Ecto neural progenitor cell (in vitro differentiated cells): ENCODE measurements at regions not wholly inside any gene's neighbourhood (a gene's known extent, or its start where the extent isn't known, plus 50 kb on each side); places are given as distances from the start of the nearest gene placed in this dataset.

Experiments
- DNase-seq: peaks from one replicate; pipeline ENCODE4 v3.0.0-alpha.2; 2018; ENCODE audit warnings: low spot score

DNA sequence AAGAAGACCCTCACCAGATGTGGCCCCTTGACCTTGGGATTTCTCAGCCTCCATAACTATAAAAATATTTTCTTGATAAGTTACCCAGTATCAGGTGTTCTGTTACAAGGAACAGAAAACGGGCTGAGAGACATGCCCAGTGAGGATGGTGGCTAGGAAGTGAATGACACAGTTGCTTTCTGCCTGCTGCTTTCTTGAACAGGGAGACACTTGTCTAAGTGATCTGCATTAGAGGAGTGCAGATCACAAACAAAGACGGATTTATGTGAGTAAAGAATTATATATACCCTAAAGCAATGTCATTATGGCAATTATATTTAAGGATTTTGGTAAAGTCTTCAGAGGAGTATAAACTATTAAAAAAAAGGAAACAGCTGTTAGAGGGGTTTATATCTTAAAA lies 169.2 kb upstream of the AHR start:
- no peak for DNase-seq

DNA sequence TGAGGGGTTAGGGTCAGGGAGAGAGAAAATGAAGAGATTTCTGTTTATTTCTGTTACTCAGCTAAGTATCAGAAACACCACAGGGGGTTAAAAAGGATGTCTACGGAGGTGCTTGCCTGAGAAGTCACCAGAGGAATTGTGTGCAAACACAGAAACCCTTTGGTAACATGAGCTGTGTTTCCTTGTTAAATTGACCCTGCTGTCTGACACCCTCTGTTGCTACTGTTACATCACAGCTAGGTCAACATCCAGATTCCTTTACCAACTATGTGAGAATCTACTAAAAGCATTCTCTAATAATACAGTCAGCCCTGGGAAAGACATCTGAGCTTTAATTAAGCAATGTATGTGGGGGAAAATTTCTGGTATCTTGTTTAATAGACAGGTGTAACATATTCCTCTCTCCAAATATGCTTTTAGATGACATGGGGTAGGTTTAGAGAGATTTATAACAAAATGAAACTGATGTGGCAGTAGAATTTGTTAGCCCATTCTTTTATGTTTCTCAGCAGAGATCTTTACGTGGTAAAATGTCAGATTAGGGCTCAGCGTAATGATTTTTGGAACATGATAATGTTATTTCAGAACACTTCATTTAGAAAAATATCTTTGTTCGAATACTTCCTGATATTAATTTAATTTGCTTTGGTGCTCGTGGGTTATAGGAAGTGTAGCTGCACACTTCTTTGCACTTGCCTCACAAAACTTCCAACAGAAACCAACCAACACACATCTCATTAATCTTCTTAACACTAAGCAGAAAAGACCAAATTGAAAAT lies 168.0 kb upstream of the AHR start:
- no peak for DNase-seq

DNA sequence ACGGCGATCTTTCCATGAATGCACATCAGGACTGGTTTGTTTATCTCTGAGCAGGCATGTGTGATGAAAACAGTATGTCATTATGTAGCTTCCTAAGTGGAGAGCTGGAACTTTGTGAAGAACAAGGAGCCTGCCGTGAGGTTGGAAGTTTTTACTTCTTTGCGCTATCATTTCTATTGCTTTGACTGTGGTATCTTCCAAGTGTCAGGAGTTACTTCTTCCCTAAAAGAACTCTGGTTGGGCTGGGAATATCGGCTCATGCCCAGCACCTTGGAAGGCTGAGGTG lies 167.4 kb upstream of the AHR start:
- DNase-seq, result no peak

DNA sequence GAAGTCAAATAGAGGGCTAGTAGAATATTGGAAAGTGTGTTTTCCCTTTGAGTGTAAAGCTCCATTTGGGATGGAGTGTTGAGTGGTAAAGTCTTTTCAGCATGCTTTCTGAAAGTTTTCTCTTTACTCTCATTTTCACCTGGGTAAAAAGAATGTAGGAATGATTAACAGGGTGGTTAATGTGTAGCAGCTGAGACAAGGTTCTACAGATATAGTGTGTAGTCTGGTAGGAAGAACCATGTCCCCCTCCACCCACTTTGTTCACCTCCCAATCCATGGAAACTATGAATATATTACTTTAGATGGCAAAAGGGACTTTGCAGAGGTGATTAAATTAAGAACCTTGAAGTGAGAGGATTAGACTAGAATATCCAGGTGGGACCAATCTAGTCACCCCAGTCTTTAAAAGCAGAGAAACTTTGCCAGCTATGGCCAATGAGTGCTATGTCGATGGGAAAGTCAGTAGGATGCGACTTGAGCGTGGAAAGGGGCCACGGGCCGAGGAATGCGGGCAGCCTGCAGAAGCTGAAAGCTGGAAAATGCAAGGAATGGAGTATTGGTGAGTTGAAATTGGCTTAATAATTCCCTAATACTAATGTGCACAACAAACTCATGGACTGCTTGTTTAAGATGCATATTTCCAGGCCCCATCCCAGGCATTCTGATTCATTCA lies 166.3 kb upstream of the AHR start:
- DNase-seq, result no peak

DNA sequence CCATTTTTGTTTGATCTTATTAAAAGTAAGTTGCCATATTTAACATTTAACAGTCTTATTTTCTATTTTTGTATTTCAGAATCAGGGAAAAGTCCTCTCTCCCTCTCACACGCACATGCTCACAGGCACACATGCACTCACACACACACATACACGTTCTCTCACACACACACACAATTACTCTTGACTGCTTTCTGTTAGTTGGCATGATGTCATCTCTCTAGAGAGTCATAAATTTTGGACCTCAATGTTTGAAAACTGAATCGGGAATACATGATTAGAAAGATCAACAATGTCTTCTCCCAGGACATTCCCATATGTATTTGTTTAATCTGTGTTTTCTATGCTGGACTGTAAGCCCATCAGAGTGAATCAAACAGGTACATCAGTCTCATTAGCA lies 165.7 kb upstream of the AHR start:
- DNase-seq, result no peak

DNA sequence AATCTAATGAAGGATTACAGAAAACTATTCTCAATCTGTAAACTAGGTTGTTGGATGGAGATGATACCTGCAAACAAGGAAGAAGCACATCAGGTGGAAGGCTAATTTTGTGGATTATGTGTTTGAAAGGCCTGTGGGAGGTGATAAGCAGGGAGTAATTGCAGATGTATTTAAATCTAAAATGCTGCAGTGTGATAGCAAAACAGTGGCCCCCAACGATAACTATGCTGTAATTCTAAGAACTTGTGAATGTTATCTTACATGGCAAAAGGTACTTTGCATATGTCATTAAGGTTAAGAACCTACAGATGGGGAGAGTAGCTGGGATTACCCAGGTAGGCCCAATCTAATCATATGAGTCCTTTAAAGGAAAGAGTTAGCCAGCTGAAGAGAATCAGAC lies 164.5 kb upstream of the AHR start:
- DNase-seq, result no peak

DNA sequence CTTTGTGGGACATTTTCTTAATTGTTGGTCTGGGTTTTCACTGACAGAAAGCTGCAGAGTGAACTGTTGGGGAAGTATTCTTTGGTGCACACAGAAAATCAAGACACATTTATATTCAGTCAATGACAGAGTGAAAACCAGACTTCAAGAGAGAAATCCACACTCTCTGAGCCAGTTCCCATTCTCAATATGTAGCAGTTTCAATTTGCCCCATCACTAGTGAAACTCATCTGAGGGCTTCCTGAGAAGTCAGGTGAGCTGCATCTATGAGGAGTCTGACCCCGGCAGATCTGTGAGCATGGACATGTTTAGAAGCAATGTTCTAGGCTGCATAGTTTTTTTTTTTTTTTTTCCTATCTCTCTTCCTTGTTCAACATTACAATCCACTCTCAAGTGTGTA lies 163.7 kb upstream of the AHR start:
- DNase-seq, result no peak

DNA sequence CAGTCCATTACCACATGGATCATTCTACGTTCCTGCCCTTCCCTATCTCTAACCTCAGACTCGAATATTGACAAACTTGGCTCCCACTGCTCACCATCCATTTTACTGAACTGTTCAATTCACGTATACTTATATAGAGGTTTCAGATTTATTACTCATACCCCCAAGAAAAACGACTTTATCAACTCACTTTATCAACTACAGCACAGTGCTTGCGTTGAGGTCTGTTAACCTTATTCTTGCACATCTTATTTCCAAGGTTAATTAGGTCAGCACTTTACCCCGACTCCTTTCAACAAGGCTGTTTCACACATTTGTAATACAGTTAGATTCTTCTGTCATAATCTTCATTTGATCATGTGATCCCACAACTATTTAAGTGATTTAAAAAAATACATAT lies 162.3 kb upstream of the AHR start:
- no peak for DNase-seq

DNA sequence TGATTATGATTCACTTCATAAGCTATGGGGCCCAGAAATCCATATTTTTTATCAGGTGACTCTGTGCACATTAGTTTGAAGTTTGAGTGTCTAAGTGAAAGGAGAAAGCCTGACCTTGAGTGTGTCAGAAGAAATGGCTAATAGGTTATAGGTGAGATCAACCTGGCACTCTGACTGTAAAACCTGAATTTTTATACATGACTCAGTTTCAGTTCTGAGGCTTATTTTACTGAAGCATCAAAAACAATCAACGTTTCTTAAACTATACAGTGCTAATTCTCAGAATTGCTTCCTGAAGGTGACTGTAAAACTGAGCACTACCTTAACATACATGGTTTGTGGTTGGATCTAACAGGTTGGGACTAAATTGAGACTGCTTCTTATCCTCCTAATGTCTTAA lies 159.4 kb upstream of the AHR start:
- DNase-seq, result no peak

DNA sequence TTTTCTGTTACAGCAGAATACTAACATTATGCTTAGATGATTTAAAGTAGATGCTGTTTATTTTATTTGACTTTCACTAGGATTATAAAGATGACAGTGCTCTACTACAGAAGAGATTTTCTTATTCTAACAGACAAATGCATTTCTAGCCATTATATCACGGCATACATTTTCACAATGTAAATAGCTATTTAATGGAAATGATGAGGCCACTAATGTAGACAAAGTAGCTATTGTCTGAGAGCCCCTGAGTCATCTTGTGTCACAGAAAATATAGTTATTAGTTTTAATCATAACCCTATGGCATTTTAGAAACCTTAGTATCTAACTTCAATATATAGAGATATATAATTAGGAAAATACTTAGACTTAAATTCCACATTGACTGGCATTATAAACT lies 158.0 kb upstream of the AHR start:
- DNase-seq, result no peak

DNA sequence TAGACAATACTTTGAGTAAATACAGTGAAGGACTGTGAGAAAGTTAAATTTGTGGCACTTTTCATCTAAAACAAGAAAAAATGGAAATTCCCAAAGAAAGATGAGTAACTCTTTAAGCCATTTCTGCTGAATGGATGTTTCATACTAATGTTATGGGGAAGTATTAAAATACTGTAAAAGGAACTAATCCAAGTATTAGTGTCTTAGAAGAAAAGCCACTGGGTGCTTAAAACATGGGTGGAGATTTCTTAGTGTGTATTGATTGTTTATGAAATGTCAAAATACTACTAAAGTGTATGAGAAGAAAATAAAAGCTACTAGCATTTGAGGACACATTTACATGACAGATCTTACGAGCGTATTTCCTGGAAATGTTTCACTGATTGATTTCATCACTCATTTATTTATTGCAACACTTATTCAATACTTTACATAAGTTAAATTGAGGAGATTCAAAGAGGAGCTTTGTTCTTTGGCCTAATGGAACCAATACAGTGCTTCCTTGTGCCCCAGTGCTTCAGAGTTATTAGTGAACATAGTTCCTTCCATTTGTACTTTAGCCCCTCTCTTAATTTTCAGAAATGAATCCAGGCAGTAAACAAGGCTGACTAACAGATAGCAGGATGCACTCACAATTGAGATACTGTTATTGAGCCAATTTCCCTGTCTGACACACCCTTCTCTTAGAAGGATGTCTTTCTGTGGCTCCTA lies 155.5 kb upstream of the AHR start:
- DNase-seq, result no peak

DNA sequence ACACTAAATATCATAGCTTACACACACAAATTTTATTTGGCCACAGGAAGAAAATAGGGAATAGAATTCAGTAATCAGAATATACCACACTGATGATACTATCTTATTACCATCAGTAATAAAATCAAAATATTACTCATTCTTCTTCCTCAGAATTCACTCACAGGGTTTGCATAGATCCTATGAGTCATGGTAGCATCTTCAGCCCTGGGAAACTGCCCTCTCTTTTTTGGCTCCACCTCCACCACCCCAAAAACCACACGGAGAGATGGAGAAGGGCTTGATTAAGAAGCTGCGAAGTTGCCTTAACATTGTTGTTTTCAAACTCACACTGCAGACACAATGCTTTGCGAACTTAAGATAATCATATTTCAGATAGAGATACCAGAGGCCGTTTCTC lies 154.1 kb upstream of the AHR start:
- DNase-seq, result no peak

DNA sequence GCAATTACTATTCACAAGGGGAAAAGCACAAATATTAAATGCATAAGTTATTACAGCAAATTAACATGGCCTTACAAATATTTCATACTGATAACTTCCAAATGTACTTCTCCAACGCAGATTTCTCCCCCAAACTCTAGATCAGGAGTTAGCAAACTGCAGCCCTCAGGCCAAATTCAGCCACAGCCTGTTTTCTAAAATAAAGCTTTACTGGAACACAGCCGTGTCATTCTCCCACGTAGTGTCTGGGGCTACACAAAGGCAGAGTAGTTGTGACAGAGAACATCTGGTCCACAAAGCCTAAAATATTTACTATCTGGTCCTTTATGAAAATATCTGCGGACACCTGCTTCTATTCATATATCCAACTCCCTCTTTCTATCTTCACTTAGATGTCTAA lies 151.8 kb upstream of the AHR start:
- no peak for DNase-seq

DNA sequence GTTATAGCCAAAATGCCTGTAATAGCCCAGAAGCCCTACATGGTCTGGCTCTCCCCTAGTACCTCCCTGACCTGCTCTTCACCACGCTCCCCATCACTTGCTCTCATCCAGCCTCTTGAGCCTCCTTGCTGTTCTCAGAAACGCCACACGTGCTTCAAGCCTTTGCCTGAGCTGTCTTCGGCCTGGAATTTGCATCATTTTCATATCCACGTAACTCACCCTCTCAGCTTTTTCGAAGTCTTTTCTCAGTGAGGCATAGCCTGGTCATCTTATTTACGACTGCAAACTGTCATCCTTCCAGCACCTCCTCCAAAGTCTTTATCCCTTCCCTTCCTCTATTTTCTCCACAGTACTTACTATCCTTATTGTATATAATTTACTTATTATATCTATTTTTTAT lies 151.0 kb upstream of the AHR start:
- DNase-seq, result no peak

DNA sequence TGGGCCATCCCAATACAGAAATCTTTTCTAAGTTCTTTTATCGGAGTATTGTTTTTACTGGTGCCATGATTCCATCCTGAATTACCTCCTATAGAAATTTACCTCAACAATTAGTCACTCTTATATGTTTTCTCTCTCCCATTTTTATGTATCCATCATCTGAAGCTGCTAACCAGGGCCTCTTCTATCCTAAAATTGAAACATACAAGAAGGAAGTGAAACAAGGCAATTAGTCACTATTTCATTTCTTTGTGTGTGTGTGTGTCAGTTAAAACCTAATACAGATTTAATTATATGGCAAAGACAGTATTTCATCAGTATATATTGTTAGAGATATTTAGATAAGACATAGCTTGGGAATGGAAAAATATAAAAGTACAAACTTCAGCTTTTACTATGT lies 148.4 kb upstream of the AHR start:
- DNase-seq, result no peak

DNA sequence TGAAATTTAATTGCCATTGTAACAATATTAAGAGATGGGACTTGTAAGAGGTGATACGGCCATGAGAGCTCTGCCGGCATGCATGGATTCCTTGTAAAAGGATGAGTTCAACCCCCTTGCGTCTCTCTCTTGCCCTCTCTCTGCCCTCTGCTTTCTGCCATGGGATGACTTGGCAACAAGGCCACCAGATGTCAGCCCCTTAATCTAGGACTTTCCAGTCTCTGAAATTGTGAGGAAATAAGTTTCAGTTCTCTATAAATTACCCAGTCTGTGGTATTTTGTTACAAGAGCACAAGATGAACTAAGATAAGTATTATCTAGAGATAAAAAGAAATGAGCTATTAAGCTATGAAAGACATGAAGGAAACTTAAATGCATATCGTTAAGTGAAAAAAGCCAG lies 145.7 kb upstream of the AHR start:
- no peak for DNase-seq

DNA sequence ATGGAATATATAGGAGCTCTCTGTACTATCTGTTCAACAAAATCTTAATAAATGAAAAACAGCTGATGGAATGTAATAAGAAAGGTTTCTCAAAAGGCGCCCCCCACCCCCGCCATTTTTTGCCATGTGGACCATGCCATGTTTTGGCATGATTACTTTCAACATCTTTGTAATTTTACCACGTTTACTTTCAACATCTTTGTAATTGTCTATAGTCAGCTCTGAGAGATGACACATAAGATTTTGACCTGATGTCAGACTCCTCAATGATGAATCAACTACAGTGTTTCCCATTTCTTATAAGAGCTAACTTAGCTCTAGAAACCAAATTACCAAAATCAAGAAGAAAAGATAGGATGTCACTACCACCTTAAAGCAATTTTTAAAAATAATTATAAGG lies 144.9 kb upstream of the AHR start:
- no peak for DNase-seq

DNA sequence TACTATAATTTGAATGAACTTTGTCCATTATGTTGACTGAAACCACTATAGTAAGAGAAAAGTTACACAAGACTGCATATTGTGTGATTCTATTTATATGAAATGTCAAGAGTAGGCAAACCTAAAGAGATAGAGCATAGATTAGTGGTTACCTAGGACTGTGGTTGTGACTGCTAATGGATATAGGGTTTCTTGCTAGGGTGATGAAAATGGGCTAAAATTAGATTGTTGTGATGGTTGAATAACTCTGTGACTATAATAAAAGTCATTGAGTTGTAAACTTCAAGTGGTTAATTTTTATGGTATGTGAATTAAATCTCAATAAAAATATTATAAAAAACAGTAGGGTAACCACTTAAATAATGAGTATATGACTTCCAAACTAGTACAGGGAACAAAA lies 142.9 kb upstream of the AHR start:
- DNase-seq, result no peak

DNA sequence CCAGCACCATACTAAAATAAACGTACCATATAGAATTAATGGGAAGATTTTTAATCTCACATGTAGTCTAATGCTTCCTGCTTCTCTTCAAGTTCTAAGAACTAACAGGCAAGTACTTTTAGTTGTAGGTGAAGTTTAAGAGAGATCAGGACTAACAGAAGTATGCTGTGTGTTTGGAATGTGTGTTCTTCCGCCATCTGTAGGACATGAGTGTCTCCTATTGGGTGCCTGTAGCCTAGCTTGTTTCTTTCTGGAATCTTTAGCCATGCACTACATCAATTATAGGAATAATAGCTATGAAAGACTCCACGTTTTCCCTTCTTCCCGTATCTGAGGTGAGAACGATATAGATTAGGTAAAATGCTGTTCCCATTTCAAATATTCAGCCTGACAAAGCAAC lies 140.2 kb upstream of the AHR start:
- no peak for DNase-seq

DNA sequence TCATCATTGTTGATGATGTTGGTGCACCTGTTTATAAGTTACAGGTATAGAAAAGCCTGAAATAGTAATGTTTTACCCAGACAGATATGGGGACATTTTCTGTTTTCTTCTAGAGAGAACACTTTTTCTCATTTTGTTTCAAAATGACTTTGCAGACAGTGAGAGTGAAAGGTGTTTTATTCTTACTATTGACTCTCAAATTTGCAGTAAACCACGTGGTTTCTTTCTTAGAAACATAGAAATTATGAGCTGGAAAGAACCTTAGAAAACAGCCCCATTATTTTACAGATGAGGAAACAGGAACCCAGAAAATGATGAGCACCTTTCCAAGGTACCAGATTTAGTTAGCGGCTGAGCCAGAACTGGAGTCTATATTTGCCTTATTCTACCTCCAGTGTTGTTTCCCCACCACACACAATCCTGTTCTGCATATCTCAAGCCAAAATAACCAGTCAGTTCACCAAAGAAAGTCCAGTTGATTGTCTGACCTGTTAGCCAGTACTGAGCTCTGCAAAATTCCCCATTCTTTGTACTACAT lies 138.9 kb upstream of the AHR start:
- no peak for DNase-seq

DNA sequence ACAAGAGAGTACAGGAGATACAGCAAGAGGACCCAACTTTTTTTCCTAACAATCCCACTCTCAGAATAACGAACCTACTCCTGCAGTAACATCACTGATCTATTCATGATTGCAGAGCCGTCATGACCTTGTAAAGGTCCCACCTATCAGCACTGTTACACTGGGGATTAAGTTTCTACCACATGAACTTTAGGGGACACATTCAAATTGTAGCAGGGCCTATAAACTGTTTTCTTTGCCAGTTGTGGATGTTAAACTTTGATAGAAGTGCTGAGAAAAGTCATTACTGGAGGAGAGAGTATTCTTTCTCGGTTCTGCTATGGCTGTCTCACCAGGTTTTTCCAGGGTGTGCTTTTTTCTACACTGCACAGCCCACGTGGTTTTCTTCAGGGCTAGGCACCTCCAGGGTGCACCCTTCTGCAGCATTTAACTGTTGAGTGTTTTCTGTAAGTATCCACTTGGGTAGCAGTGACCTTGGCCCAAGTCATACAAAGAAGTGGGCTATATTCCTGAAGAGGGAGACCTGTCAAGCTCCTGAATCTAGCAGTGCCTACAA lies 131.6 kb upstream of the AHR start:
- no peak for DNase-seq

DNA sequence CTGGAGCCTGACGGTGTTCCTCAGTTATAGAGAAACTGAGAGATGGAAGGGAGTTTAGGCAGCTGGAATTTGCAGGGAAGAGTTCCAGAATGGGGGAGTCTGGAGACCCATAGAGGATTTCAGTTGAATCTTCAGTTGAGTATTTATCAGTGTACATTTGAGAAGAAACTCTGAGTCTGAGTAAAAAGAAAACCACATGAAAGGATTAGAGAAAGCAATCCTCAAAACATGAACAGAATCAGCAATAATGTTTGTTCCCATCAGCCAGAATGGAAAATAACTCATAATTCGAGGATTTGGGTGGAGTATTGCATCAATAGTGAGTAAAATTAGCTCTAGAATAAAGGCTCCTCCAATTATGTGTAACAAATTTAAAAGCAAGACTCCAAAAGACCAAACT lies 130.0 kb upstream of the AHR start:
- DNase-seq, result no peak

DNA sequence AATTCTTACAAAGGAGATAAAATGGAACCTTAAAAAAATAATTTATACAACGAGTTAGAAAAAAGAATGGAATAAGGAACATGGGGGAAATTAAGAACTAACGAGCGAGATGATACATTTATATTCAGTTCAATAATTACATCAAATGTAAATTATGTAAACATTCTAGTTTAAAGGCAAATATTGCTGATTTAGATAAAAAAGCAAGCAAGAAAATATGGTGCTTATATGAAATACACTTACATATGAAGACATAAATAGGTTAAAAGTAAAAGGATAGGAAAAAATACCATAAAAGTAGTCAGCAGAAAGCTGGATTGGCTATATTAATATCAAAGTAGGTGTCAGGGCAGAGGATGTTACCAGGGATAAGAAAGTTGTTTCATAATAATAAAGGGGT lies 127.0 kb upstream of the AHR start:
- no peak for DNase-seq
